Natural killer cell (primary cell): ENCODE measurements at regions not wholly inside any gene's neighbourhood (a gene's known extent, or its start where the extent isn't known, plus 50 kb on each side); places are given as distances from the start of the nearest gene placed in this dataset.

Source experiments
- ATAC-seq, 3 donors: fragments of 150-1000 bp in 2 of 3; fragments of 200-7000 bp in 1 of 3; cut with Tn5 transposase; 1 replicate in 1 of 3; 2 replicates in 2 of 3; pipeline ENCODE4 v1.10.0; 2021; ENCODE audit warnings: mild to moderate bottlenecking in 2 of 3, moderate library complexity in 2 of 3
- DNase-seq, 2 donors: peaks; one replicate each; pipeline versions ENCODE4 v3.0.0 to v3.0.0-alpha.2; 2013 to 2021; ENCODE audit warnings: mixed read lengths in 1 of 2
- H3K27ac ChIP-seq: one replicate; pipeline ENCODE4 v1.5.1; 2013; ENCODE audit warnings: mild to moderate bottlenecking, low read length
- H3K27me3 ChIP-seq: one replicate; pipeline ENCODE4 v1.6.1; 2013; ENCODE audit warnings: low read length; ENCODE audit not compliant: control insufficient read depth, insufficient read depth
- H3K36me3 ChIP-seq: one replicate; pipeline ENCODE4 v1.6.1; 2013; ENCODE audit warnings: low read length; ENCODE audit not compliant: control insufficient read depth, insufficient read depth
- H3K4me1 ChIP-seq: one replicate; pipeline ENCODE4 v1.6.1; 2013; ENCODE audit warnings: low read length; ENCODE audit not compliant: control insufficient read depth, insufficient read depth
- H3K4me3 ChIP-seq: one replicate; pipeline ENCODE4 v1.5.1; 2013; ENCODE audit warnings: low read length
- H3K9me3 ChIP-seq: one replicate; pipeline ENCODE4 v1.6.1; 2013; ENCODE audit warnings: low read length; ENCODE audit not compliant: control insufficient read depth, insufficient read depth
- H3K27ac Mint-ChIP-seq, 2 donors: one replicate each; pipeline ENCODE4 v1.8.0; 2022; ENCODE audit warnings: mild to moderate bottlenecking in 2 of 2, mixed read lengths in 2 of 2, moderate library complexity in 1 of 2
- H3K27me3 Mint-ChIP-seq, 2 donors: one replicate each; pipeline ENCODE4 v1.8.0; 2022; ENCODE audit warnings: low read depth in 2 of 2, mixed read lengths in 2 of 2
- H3K36me3 Mint-ChIP-seq: one replicate; pipeline ENCODE4 v1.8.0; 2022; ENCODE audit warnings: mixed read lengths
- H3K4me1 Mint-ChIP-seq, 2 donors: one replicate each; pipeline ENCODE4 v1.8.0; 2022; ENCODE audit warnings: mixed read lengths in 2 of 2
- H3K4me3 Mint-ChIP-seq: one replicate; pipeline ENCODE4 v1.8.0; 2022; ENCODE audit warnings: mild to moderate bottlenecking, moderate library complexity, mixed read lengths
- H3K9me3 Mint-ChIP-seq, 2 donors: one replicate each; pipeline ENCODE4 v1.8.0; 2022; ENCODE audit warnings: mixed read lengths in 2 of 2
- CTCF ChIP-seq: fragments of 200-600 bp; IDR thresholded peaks from one replicate; pipeline ENCODE4 v1.8.0; 2022; ENCODE audit warnings: antibody characterized with exemption
- WGBS: methylation state at CpG from one replicate; pipeline ENCODE4 v1.1.7; 2013; ENCODE audit warnings: missing lambda C conversion rate; ENCODE audit not compliant: insufficient coverage; 5-methylcytosine and 5-hydroxymethylcytosine counted together
- intact Hi-C: fragments of 100-400 bp; cut with micrococcal nuclease; formaldehyde crosslinking; loops from one replicate; pipeline ENCODE4 v1.14.2; 2022

DNA sequence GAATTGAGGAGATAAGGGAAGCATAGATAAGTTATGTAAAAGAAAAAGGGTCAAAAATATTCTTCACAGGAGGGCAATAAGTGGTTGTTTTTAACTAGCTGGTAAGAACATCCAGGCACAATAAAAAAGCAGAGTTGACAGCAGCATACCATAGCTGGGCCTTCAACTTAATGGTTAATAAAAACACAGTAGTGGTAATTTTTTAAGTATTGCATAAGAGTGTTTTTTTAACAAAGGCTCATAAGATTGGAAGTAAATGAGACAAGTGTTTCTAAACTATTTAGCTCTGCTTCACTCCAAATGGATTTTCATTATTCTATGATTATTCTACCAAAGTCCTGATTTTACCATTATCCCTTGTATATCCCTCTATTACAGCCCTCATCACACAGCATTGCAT, 140.1 kb upstream of the TSPAN8 start:
- no peaks in the 10 kb centered on the region for H3K27me3 Mint-ChIP-seq
- peaks cover 5 to 8% of the 10 kb centered on the region in 2 donors for H3K9me3 Mint-ChIP-seq

GRCh38 chr12:71295953-71296352, 138.2 kb upstream of the TSPAN8 start:
- Mint-ChIP-seq H3K4me1 (no peaks in the 10 kb centered on the region), H3K9me3 (peaks cover 8 to 14% of the 10 kb centered on the region in 2 donors), H3K27me3 (no peaks in the 10 kb centered on the region), H3K36me3 (peaks cover 9% of the 10 kb centered on the region), H3K4me3 (no peak overlapping the region), H3K27ac (no peak overlapping the region)
- H3K4me3 ChIP-seq, result no peak overlapping the region
- no peaks in the 10 kb centered on the region for H3K27me3 ChIP-seq
- intact Hi-C loops, result no loop called here
- no peak for DNase-seq
- H3K4me1 ChIP-seq, result no peaks in the 10 kb centered on the region
- peaks cover 7% of the 10 kb centered on the region for H3K9me3 ChIP-seq
- no peak for ATAC-seq
- TF ChIP-seq CTCF, result no peak
- H3K27ac ChIP-seq, result no peak overlapping the region
- H3K36me3 ChIP-seq, result no peaks in the 10 kb centered on the region
- 89% methylated on average over 1 of the region's 1 CpG for WGBS

More for the DNA sequence above, 140.1 kb upstream of the TSPAN8 start:
- intact Hi-C loops, result no loop called here
- ATAC-seq (no peak), DNase-seq (no peak)
- Histone ChIP-seq H3K4me1 (no peaks in the 10 kb centered on the region), H3K9me3 (no peaks in the 10 kb centered on the region), H3K4me3 (no peak overlapping the region), H3K27me3 (no peaks in the 10 kb centered on the region), H3K27ac (no peak overlapping the region), H3K36me3 (no peaks in the 10 kb centered on the region)
- Mint-ChIP-seq H3K4me1 (no peaks in the 10 kb centered on the region), H3K4me3 (no peak overlapping the region), H3K36me3 (no peaks in the 10 kb centered on the region), H3K27ac (no peak overlapping the region)
- TF ChIP-seq CTCF, result no peak

DNA sequence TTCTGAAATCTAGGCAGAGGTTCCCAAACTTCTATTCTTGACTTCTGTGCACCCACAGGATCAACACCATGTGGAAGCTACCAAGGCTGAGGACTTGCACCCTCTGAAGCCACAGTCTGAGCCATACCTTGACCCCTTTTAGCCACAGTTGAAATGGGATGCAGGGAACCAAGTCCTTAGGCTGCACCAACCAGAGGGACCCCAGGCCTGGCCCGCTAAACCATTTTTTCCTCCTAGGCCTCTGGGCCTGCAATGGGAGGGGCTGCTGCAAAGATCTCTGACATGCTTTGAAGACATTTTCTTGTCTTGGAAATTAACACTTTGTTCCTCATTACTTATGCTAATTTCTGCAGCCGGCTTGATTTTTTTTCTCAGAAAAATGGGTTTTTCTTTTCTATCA, 133.9 kb upstream of the TSPAN8 start:
- no peaks in the 10 kb centered on the region for H3K4me1 ChIP-seq
- no peaks in the 10 kb centered on the region for H3K27me3 ChIP-seq
- intact Hi-C loops, result no loop called here
- no peak overlapping the region for H3K27ac Mint-ChIP-seq
- no peak for ATAC-seq
- H3K4me1 Mint-ChIP-seq, result no peaks in the 10 kb centered on the region
- WGBS, result 94% methylated on average over 2 of the region's 2 CpGs
- no peak overlapping the region for H3K4me3 Mint-ChIP-seq
- H3K4me3 ChIP-seq, result no peak overlapping the region
- TF ChIP-seq CTCF, result no peak
- H3K27me3 Mint-ChIP-seq, result no peaks in the 10 kb centered on the region
- H3K27ac ChIP-seq, result no peak overlapping the region
- peaks cover 17 to 19% of the 10 kb centered on the region in 2 donors for H3K9me3 Mint-ChIP-seq
- no peaks in the 10 kb centered on the region for H3K36me3 ChIP-seq
- DNase-seq, result no peak
- peaks cover 7% of the 10 kb centered on the region for H3K9me3 ChIP-seq
- H3K36me3 Mint-ChIP-seq, result peaks cover 9% of the 10 kb centered on the region

- intact Hi-C loops, result no loop called here
- Mint-ChIP-seq H3K27me3 (no peaks in the 10 kb centered on the region), H3K9me3 (peaks cover 6 to 7% of the 10 kb centered on the region in 2 donors), H3K36me3 (no peaks in the 10 kb centered on the region), H3K27ac (no peak overlapping the region), H3K4me1 (no peaks in the 10 kb centered on the region), H3K4me3 (no peak overlapping the region)
- TF ChIP-seq CTCF, result no peak
- Histone ChIP-seq H3K36me3 (no peaks in the 10 kb centered on the region), H3K4me1 (no peaks in the 10 kb centered on the region), H3K27me3 (no peaks in the 10 kb centered on the region), H3K4me3 (no peak overlapping the region), H3K27ac (no peak overlapping the region), H3K9me3 (peaks cover 3% of the 10 kb centered on the region)
- DNase-seq (no peak), ATAC-seq (no peak)
- WGBS, result no CpG with 5 or more reads among the region's 1 CpG
Observed at GRCh38 chr12:71283883-71284282, 126.1 kb upstream of the TSPAN8 start.
